ENCODE measurements at regions not wholly inside any gene's neighbourhood (a gene's known extent, or its start where the extent isn't known, plus 50 kb on each side); places are given as distances from the start of the nearest gene placed in this dataset.

DNA sequence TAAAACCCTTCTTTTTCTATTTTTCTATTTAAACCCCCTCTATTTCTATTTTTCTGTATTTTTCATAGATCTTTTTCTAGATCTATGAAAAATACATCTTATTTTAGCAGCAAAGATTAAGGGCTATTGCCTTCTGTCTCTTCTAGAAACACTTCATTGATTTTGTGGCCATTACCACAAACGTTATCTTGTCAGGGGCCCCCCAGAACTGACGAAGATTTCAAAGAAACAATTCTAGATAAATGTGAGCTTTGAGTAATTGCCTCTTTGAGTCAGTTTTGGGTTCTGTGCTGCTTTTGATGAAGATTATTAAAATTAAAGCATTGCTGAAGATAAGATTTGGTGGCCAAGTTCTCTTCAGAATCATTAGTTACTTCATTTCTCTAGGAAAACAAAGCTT, 279.6 kb upstream of the PEX5L start:
- H3K4me3 ChIP-seq (ENCODE audit: low read depth, low read length): no peak overlapping the region
- in situ Hi-C loops (cut with HindIII; ENCODE audit: low sequenced_read_pairs): no loop called here
- no peak for DNase-seq (ENCODE audit: low read depth)
- TF ChIP-seq, protein P1, sequence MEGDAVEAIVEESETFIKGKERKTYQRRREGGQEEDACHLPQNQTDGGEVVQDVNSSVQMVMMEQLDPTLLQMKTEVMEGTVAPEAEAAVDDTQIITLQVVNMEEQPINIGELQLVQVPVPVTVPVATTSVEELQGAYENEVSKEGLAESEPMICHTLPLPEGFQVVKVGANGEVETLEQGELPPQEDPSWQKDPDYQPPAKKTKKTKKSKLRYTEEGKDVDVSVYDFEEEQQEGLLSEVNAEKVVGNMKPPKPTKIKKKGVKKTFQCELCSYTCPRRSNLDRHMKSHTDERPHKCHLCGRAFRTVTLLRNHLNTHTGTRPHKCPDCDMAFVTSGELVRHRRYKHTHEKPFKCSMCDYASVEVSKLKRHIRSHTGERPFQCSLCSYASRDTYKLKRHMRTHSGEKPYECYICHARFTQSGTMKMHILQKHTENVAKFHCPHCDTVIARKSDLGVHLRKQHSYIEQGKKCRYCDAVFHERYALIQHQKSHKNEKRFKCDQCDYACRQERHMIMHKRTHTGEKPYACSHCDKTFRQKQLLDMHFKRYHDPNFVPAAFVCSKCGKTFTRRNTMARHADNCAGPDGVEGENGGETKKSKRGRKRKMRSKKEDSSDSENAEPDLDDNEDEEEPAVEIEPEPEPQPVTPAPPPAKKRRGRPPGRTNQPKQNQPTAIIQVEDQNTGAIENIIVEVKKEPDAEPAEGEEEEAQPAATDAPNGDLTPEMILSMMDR (IDR thresholded peaks at IDR 0.05; ENCODE audit: low read depth, low read length, missing control alignments): no peak

DNA sequence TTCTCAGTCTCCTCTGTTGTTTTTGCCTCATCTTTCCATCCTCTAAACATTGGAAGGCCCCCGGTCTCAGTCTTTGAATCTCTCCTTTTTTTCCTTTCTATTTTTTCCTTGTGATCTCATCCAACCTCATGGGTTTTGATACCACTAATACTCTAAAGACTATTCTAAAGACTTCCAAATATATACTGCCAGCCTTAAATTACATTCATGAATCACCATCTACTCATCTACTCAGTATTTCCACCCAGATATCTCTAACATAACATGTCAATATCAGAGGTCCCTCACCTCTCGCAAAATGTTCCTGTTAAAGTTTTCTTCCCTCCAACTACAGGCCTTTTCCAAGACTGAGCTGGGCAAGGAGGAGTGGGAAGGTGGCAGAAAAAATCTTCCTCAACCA, 282.5 kb upstream of the TTC14 start:
- H3K4me3 ChIP-seq (ENCODE audit: low read depth, low read length): no peak overlapping the region
- in situ Hi-C loops (cut with HindIII; ENCODE audit: low sequenced_read_pairs): no loop called here
- TF ChIP-seq, protein P1 (IDR thresholded peaks at IDR 0.05; ENCODE audit: low read depth, low read length, missing control alignments): no peak
- no peak for DNase-seq (ENCODE audit: low read depth)

DNA sequence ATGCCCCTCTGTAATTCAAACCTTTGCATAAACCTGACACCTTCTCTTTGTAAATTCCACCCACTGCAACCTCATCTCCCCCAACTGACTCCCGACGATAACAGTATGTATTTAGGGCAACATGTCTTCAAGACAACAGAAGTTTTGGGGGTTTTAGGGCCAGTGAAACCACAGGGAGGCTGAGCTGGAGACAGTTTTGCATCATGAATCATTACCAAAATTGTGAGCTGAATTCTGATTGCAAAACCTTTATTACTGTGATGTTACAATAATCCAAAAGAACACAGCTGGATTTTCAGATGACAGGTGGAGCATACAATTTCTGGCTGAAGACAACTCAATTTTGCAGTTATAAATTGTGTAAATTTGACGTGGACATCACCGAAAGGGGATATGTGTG, 281.3 kb upstream of the TTC14 start:
- in situ Hi-C loops (cut with HindIII; ENCODE audit: low sequenced_read_pairs): no loop called here
- TF ChIP-seq, protein P1 (IDR thresholded peaks at IDR 0.05; ENCODE audit: low read depth, low read length, missing control alignments): no peak
- no peak for DNase-seq (ENCODE audit: low read depth)

DNA sequence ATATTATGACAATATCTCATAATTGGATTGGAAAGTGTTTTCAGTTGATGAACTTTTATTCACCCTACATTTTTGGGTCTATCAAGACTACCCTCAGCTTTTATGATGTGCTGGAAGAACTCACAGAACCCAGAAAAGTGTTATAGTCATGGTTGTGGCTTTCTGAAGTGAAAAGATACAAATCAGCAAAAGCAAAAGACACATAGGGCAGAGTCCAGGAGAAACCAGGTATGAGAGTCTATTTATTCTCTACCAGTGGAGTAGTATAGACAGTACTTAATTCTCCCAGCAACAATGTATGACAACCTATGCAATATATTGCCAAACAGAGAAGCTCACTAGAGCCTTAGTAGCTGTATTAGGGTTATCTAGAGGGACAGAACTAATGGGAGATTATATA, 280.4 kb upstream of the TTC14 start:
- in situ Hi-C loops (cut with HindIII; ENCODE audit: low sequenced_read_pairs): no loop called here
- no peak for DNase-seq (ENCODE audit: low read depth)
- TF ChIP-seq, protein P1 (IDR thresholded peaks at IDR 0.05; ENCODE audit: low read depth, low read length, missing control alignments): no peak
- H3K4me3 ChIP-seq (ENCODE audit: low read depth, low read length): no peak overlapping the region

More for the DNA sequence above, 281.3 kb upstream of the TTC14 start:
- H3K4me3 ChIP-seq (ENCODE audit: low read depth, low read length): no peak overlapping the region

DNA sequence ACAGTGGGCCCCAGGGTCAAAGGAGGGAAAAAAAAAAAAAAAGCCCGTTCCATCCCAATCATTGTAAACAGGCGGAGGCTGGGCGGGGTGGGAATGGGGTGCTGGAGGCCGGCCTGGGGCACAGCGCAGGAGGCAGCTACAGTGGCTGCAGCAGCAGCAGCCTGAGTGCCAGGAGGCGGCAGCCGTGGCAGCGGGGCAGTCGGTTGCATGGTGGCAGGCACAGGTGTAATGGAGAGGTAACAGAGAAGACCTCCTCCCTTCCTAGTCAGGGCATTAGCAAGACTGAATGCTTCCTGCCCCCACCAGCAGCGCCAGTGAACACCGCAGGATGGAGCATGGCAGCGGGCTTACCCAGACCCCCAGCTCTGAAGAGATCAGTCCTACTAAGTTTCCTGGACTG, 279.1 kb upstream of the TTC14 start:
- TF ChIP-seq, protein P1 (IDR thresholded peaks at IDR 0.05; ENCODE audit: low read depth, low read length, missing control alignments): no peak
- in situ Hi-C loops (cut with HindIII; ENCODE audit: low sequenced_read_pairs): no loop called here
- no peak for DNase-seq (ENCODE audit: low read depth)
- no peak overlapping the region for H3K4me3 ChIP-seq (ENCODE audit: low read depth, low read length)

DNA sequence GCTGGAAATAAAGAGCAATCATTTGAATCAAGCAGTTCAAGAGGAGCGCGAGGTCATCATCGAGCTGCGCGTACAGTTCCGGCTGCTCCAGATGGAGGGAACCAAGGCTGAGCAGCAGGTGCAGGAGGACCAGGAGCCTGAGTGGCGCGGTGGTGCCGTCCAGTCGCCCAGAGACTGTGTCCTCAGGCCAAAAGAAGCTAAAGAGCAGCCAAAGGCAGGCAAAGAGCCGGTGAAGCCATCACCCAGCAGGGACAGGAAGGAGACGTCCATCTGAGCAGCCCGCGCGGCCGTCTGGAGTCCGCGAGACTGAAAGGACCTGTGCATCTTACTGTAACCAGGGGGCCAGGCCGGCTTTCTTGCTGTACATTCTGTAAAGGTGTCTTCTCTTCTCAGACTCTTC, 277.2 kb upstream of the TTC14 start:
- in situ Hi-C loops (cut with HindIII; ENCODE audit: low sequenced_read_pairs): no loop called here
- TF ChIP-seq, protein P1 (IDR thresholded peaks at IDR 0.05; ENCODE audit: low read depth, low read length, missing control alignments): no peak
- no peak for DNase-seq (ENCODE audit: low read depth)

DNA sequence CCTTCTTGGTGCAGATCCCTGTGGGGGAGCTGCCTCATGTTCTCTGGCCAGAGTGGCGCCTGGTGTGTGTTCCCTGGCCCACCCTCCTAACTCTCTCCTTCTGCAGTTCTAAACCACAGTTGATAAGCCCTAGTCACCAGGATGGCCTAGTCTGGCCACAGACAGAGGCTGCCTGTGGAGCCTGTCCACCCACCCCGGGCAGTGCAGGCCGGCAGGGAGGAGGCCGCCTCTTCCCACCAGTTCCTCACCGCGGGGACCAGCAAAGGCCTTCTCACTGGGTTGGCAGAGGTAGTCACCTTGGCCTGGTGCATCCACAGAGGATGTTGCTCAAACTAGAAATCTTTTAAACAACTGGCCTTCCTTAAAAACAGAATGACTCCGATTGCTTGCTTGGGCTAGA, 276.4 kb upstream of the TTC14 start:
- DNase-seq (ENCODE audit: low read depth): no peak
- TF ChIP-seq, protein P1 (IDR thresholded peaks at IDR 0.05; ENCODE audit: low read depth, low read length, missing control alignments): no peak
- H3K4me3 ChIP-seq (ENCODE audit: low read depth, low read length): no peak overlapping the region
- in situ Hi-C loops (cut with HindIII; ENCODE audit: low sequenced_read_pairs): no loop called here

More for the DNA sequence above, 277.2 kb upstream of the TTC14 start:
- no peak overlapping the region for H3K4me3 ChIP-seq (ENCODE audit: low read depth, low read length)
